Effector memory CD4-positive, alpha-beta T cell (primary cell): ENCODE measurements at regions not wholly inside any gene's neighbourhood (a gene's known extent, or its start where the extent isn't known, plus 50 kb on each side); places are given as distances from the start of the nearest gene placed in this dataset.
"Not testable (repeated sequence)": the region's sequence is repeated elsewhere in the genome, so short reads cannot be mapped to it uniquely, and the experiment has no call there.

Experiments used
- DNase-seq, 3 donors: peaks; one replicate each; pipeline ENCODE4 v3.0.0-alpha.2; 2020
- H3K27ac ChIP-seq: 2 replicates; pipeline ENCODE4 v1.7.0; 2013; ENCODE audit warnings: mild to moderate bottlenecking, low read length, moderate library complexity; ENCODE audit not compliant: insufficient read depth, poor library complexity, severe bottlenecking
- H3K27me3 ChIP-seq: replicated peaks from 2 replicates; pipeline ENCODE4 v1.7.0; 2013; ENCODE audit warnings: mild to moderate bottlenecking, low read length; ENCODE audit not compliant: insufficient read depth, control insufficient read depth, poor library complexity, severe bottlenecking
- H3K36me3 ChIP-seq: 2 replicates; pipeline ENCODE4 v1.7.0; 2013; ENCODE audit warnings: mild to moderate bottlenecking, low read length, moderate library complexity; ENCODE audit not compliant: control insufficient read depth, insufficient read depth
- H3K4me1 ChIP-seq: 2 replicates; pipeline ENCODE4 v1.7.0; 2013; ENCODE audit warnings: low read length, mild to moderate bottlenecking; ENCODE audit not compliant: control insufficient read depth, insufficient read depth, poor library complexity, severe bottlenecking
- H3K4me3 ChIP-seq: 2 replicates; pipeline ENCODE4 v1.7.0; 2013; ENCODE audit warnings: low read length, low read depth, mild to moderate bottlenecking; ENCODE audit not compliant: insufficient read depth, poor library complexity, severe bottlenecking
- H3K9me3 ChIP-seq: 2 replicates; pipeline ENCODE4 v1.7.0; 2013; ENCODE audit warnings: mild to moderate bottlenecking, low read length, moderate library complexity; ENCODE audit not compliant: control insufficient read depth

- H3K27ac ChIP-seq: no peak overlapping the region
- H3K27me3 ChIP-seq: no peaks in the 10 kb centered on the region
- H3K4me1 ChIP-seq: no peaks in the 10 kb centered on the region
- no peaks in the 10 kb centered on the region for H3K36me3 ChIP-seq
- H3K4me3 ChIP-seq: no peak overlapping the region
- no peaks in the 10 kb centered on the region for H3K9me3 ChIP-seq
- DNase-seq: no peak
These were observed 83.5 kb upstream of the ZNF254 start for GRCh38 chr19:24003537-24003936.

- no peak overlapping the region for H3K4me3 ChIP-seq
- no peaks in the 10 kb centered on the region for H3K4me1 ChIP-seq
- no peak for DNase-seq
- H3K9me3 ChIP-seq: no peaks in the 10 kb centered on the region
- no peaks in the 10 kb centered on the region for H3K36me3 ChIP-seq
- no peak overlapping the region for H3K27ac ChIP-seq
- H3K27me3 ChIP-seq: no peaks in the 10 kb centered on the region
These were observed 82.8 kb upstream of the ZNF254 start for GRCh38 chr19:24004166-24004565.

- Histone ChIP-seq H3K4me3 (no peak overlapping the region), H3K36me3 (no peaks in the 10 kb centered on the region), H3K4me1 (peaks cover 12% of the 10 kb centered on the region), H3K27ac (no peak overlapping the region), H3K27me3 (no peaks in the 10 kb centered on the region), H3K9me3 (no peaks in the 10 kb centered on the region)
- DNase-seq: no peak
These were observed 56.9 kb upstream of the ZNF254 start for GRCh38 chr19:24029941-24030636.

GRCh38 chr19:24032651-24033050 lies 54.3 kb upstream of the ZNF254 start:
- Histone ChIP-seq H3K4me1 (peaks cover 13% of the 10 kb centered on the region), H3K4me3 (peak overlapping the region; percentile 48), H3K36me3 (no peaks in the 10 kb centered on the region), H3K9me3 (no peaks in the 10 kb centered on the region), H3K27ac (peak overlapping the region; percentile 48), H3K27me3 (no peaks in the 10 kb centered on the region)
- no peak for DNase-seq

GRCh38 chr19:24033301-24033962 lies 53.6 kb upstream of the ZNF254 start:
- Histone ChIP-seq H3K27ac (peak overlapping the region; percentile 79), H3K4me1 (peaks cover 13% of the 10 kb centered on the region), H3K4me3 (peak overlapping the region; percentile 89), H3K27me3 (no peaks in the 10 kb centered on the region), H3K9me3 (no peaks in the 10 kb centered on the region), H3K36me3 (no peaks in the 10 kb centered on the region)
- peak; percentile 65 to 82 (median 81) for DNase-seq

- H3K4me1 ChIP-seq: peaks cover 13% of the 10 kb centered on the region
- DNase-seq: peak in 1 of 3 donors; percentile 6
- peak overlapping the region; percentile 89 for H3K4me3 ChIP-seq
- H3K27ac ChIP-seq: peak overlapping the region; percentile 79
- no peaks in the 10 kb centered on the region for H3K27me3 ChIP-seq
- no peaks in the 10 kb centered on the region for H3K9me3 ChIP-seq
- H3K36me3 ChIP-seq: no peaks in the 10 kb centered on the region
These were observed 53.0 kb upstream of the ZNF254 start for GRCh38 chr19:24033963-24034342.

- not testable (repeated sequence) for H3K27me3 ChIP-seq, H3K4me3 ChIP-seq, H3K36me3 ChIP-seq, H3K9me3 ChIP-seq, DNase-seq, H3K27ac ChIP-seq
- H3K4me1 ChIP-seq: peaks cover 13% of the 10 kb centered on the region
These were observed 51.6 kb upstream of the ZNF254 start for GRCh38 chr19:24035261-24035880.
